Ishikawa (cell line): ENCODE measurements at regions not wholly inside any gene's neighbourhood (a gene's known extent, or its start where the extent isn't known, plus 50 kb on each side); places are given as distances from the start of the nearest gene placed in this dataset.

Source experiments
- CEBPB ChIP-seq: IDR thresholded peaks from 2 replicates; pipeline ENCODE4 v1.6.1; 2012
- EGR1 ChIP-seq: IDR thresholded peaks from 2 replicates; pipeline ENCODE4 v1.6.1; 2012
- EP300 ChIP-seq: IDR thresholded peaks from 2 replicates; pipeline ENCODE4 v1.6.1; 2012; ENCODE audit warnings: borderline replicate concordance
- FOXM1 ChIP-seq: IDR thresholded peaks from 2 replicates; pipeline ENCODE4 v1.6.1; 2012; ENCODE audit warnings: low read depth, borderline replicate concordance
- MAX ChIP-seq: IDR thresholded peaks from 2 replicates; pipeline ENCODE4 v1.6.1; 2012
- NFIC ChIP-seq: IDR thresholded peaks from 2 replicates; pipeline ENCODE4 v1.6.1; 2012
- RAD21 ChIP-seq: IDR thresholded peaks from 2 replicates; pipeline ENCODE4 v1.6.1; 2012; ENCODE audit warnings: low read depth
- REST ChIP-seq: IDR thresholded peaks from 2 replicates; pipeline ENCODE4 v1.6.1; 2012; ENCODE audit warnings: low read depth, mild to moderate bottlenecking
- TAF1 ChIP-seq: IDR thresholded peaks from 2 replicates; pipeline ENCODE4 v1.6.1; 2012; ENCODE audit warnings: low read depth, mild to moderate bottlenecking
- TCF12 ChIP-seq: IDR thresholded peaks from 2 replicates; pipeline ENCODE4 v1.6.1; 2012; ENCODE audit warnings: low read depth
- YY1 ChIP-seq: IDR thresholded peaks from 2 replicates; pipeline ENCODE4 v1.6.1; 2012; ENCODE audit warnings: low read depth
- ZBTB7A ChIP-seq: IDR thresholded peaks from 2 replicates; pipeline ENCODE4 v1.6.1; 2012; ENCODE audit warnings: low read depth

DNA sequence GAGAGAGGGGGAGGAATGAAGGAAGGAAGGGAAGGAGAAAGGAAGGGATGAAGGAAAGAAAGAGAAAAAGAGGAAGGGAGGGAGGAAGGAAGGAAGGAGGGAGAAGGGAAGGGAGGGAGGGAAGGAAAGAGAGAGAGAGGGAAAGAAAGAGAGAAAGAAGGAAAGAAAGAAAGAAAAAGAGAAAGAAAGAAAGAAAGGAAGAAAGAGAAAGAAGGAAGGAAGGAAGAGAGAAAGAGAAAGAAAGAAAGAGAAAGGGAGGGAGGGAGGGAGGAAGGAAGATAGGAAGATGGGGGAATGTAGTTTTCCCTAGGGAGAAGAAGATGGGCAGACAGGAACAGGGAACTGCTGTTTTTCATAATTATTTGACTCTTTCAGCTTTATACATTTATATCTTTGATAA lies 115.1 kb upstream of the CXADR start:
- TF ChIP-seq RAD21, result no peak
- no peak for TF ChIP-seq EP300
- no peak for TF ChIP-seq YY1
- TF ChIP-seq ZBTB7A, result no peak
- TF ChIP-seq TAF1, result no peak
- no peak for TF ChIP-seq EGR1
- TF ChIP-seq MAX, result no peak
- TF ChIP-seq CEBPB, result no peak
- TF ChIP-seq FOXM1, result no peak
- TF ChIP-seq REST, result no peak
- no peak for TF ChIP-seq NFIC
- no peak for TF ChIP-seq TCF12
